HEK293 (cell line): ENCODE measurements at regions not wholly inside any gene's neighbourhood (a gene's known extent, or its start where the extent isn't known, plus 50 kb on each side); places are given as distances from the start of the nearest gene placed in this dataset.

Experiments used
- CTCF ChIA-PET: fragments of 350-600 bp; formaldehyde crosslinking; extraction: SDS; loops from one replicate; lab custom pipeline; 2021; ENCODE audit warnings: antibody characterized with exemption; lab: Yijun Ruan, JAX
- POLR2A ChIA-PET: fragments of 300-600 bp; formaldehyde crosslinking; extraction: SDS; loops from one replicate; lab custom pipeline; 2020; ENCODE audit warnings: antibody characterized with exemption, inconsistent platforms; lab: Yijun Ruan, JAX
- H3K27ac ChIP-seq: fragments of 200-500 bp; sonication (Bioruptor generic); 2 replicates; pipeline ENCODE4 v1.5.1; 2014; ENCODE audit warnings: low read depth, low read length, control low read depth, inconsistent platforms; ENCODE audit errors: extremely low read depth
- H3K36me3 ChIP-seq, 2 experiments: fragments of 200-500 bp in 1 of 2; sonication (Bioruptor generic) in 1 of 2; 1 replicate in 1 of 2; 2 replicates in 1 of 2; pipeline ENCODE4 v1.5.1; 2014 to 2017; ENCODE audit warnings: inconsistent platforms in 2 of 2, low read length in 2 of 2; ENCODE audit not compliant: control insufficient read depth in 2 of 2, insufficient read depth in 1 of 2
- H3K4me1 ChIP-seq: fragments of 200-500 bp; sonication (Bioruptor generic); 2 replicates; pipeline ENCODE4 v1.5.1; 2014; ENCODE audit warnings: mild to moderate bottlenecking, low read length, inconsistent platforms; ENCODE audit not compliant: control insufficient read depth, insufficient read depth
- H3K4me3 ChIP-seq: 2 replicates; pipeline ENCODE4 v1.5.1; 2011; ENCODE audit warnings: low read depth, mild to moderate bottlenecking, control low read depth, low read length, moderate library complexity
- H3K9me3 ChIP-seq: fragments of 200-500 bp; sonication (Bioruptor generic); 2 replicates; pipeline ENCODE4 v1.5.1; 2014; ENCODE audit warnings: low read depth, low read length, inconsistent platforms; ENCODE audit not compliant: control insufficient read depth, insufficient read depth
- FEZF1 ChIP-seq: fragments of 450-650 bp; formaldehyde crosslinking; IDR thresholded peaks from 2 replicates; pipeline ENCODE4 v1.5.1; 2016; ENCODE audit warnings: missing biosample characterization, missing genetic modification characterization
- GLI4 ChIP-seq: fragments of 450-650 bp; formaldehyde crosslinking; IDR thresholded peaks from 2 replicates; pipeline ENCODE4 v1.5.1; 2016; ENCODE audit warnings: missing biosample characterization, missing genetic modification characterization
- GLIS2 ChIP-seq: fragments of 450-650 bp; formaldehyde crosslinking; IDR thresholded peaks from 2 replicates; pipeline ENCODE4 v1.5.1; 2016; ENCODE audit warnings: missing biosample characterization, missing genetic modification characterization
- KLF1 ChIP-seq: fragments of 450-650 bp; formaldehyde crosslinking; IDR thresholded peaks from 2 replicates; pipeline ENCODE4 v1.5.1; 2016; ENCODE audit warnings: missing biosample characterization, missing genetic modification characterization
- REPIN1 ChIP-seq: fragments of 450-650 bp; formaldehyde crosslinking; IDR thresholded peaks from 2 replicates; pipeline ENCODE4 v1.5.1; 2017; ENCODE audit warnings: missing biosample characterization, missing genetic modification characterization, low read depth
- ZBTB7A ChIP-seq: fragments of 450-650 bp; formaldehyde crosslinking; IDR thresholded peaks from 2 replicates; pipeline ENCODE4 v1.5.1; 2016; ENCODE audit warnings: low read depth, missing biosample characterization, missing genetic modification characterization
- ZNF140 ChIP-seq: fragments of 450-650 bp; formaldehyde crosslinking; IDR thresholded peaks from 2 replicates; pipeline ENCODE4 v1.5.1; 2016; ENCODE audit warnings: missing biosample characterization, missing genetic modification characterization
- ZNF24 ChIP-seq: fragments of 450-650 bp; formaldehyde crosslinking; IDR thresholded peaks from 2 replicates; pipeline ENCODE4 v1.5.1; 2016; ENCODE audit warnings: missing biosample characterization, missing genetic modification characterization
- ZNF302 ChIP-seq: fragments of 450-650 bp; formaldehyde crosslinking; IDR thresholded peaks from 2 replicates; pipeline ENCODE4 v1.5.1; 2016; ENCODE audit warnings: missing biosample characterization, missing genetic modification characterization, low read depth
- ZNF341 ChIP-seq: fragments of 450-650 bp; formaldehyde crosslinking; IDR thresholded peaks from 2 replicates; pipeline ENCODE4; 2016; ENCODE audit warnings: low read depth, missing biosample characterization, missing genetic modification characterization
- ZNF354C ChIP-seq: fragments of 450-650 bp; formaldehyde crosslinking; IDR thresholded peaks from 2 replicates; pipeline ENCODE4 v1.5.1; 2016; ENCODE audit warnings: missing biosample characterization, missing genetic modification characterization, low read depth, borderline replicate concordance
- ZNF404 ChIP-seq: fragments of 450-650 bp; formaldehyde crosslinking; IDR thresholded peaks from 2 replicates; pipeline ENCODE4 v1.5.1; 2017; ENCODE audit warnings: missing biosample characterization, missing genetic modification characterization
- ZNF510 ChIP-seq: fragments of 450-650 bp; formaldehyde crosslinking; IDR thresholded peaks from 2 replicates; pipeline ENCODE4 v1.5.1; 2018; ENCODE audit warnings: mild to moderate bottlenecking, missing genetic modification characterization, missing biosample characterization; ENCODE audit not compliant: insufficient replicate concordance
- ZNF549 ChIP-seq: fragments of 450-650 bp; IDR thresholded peaks from 2 replicates; pipeline ENCODE4 v1.5.1; 2018; ENCODE audit warnings: missing biosample characterization, missing genetic modification characterization, mild to moderate bottlenecking, inconsistent platforms, moderate library complexity
- ZNF585B ChIP-seq: fragments of 450-650 bp; formaldehyde crosslinking; IDR thresholded peaks from 2 replicates; pipeline ENCODE4 v1.5.1; 2016; ENCODE audit warnings: missing biosample characterization, missing genetic modification characterization
- ZNF610 ChIP-seq: fragments of 450-650 bp; formaldehyde crosslinking; IDR thresholded peaks from 2 replicates; pipeline ENCODE4 v1.5.1; 2016; ENCODE audit warnings: missing biosample characterization, missing genetic modification characterization, borderline replicate concordance
- ZNF670 ChIP-seq: fragments of 450-650 bp; formaldehyde crosslinking; IDR thresholded peaks from 2 replicates; pipeline ENCODE4 v1.5.1; 2016; ENCODE audit warnings: missing biosample characterization, missing genetic modification characterization, low read depth
- ZNF837 ChIP-seq: fragments of 450-650 bp; formaldehyde crosslinking; IDR thresholded peaks from 2 replicates; pipeline ENCODE4 v1.5.1; 2016; ENCODE audit warnings: missing biosample characterization, missing genetic modification characterization
- TF ChIP-seq, protein P1 (sequence below): fragments of 450-650 bp; formaldehyde crosslinking; IDR thresholded peaks from 2 replicates; pipeline ENCODE4 v1.5.1; 2016; ENCODE audit warnings: missing biosample characterization, missing genetic modification characterization, borderline replicate concordance
- TF ChIP-seq, protein P2 (sequence below): fragments of 450-650 bp; formaldehyde crosslinking; IDR thresholded peaks from 2 replicates; pipeline ENCODE4 v1.5.1; 2016; ENCODE audit warnings: missing biosample characterization, missing genetic modification characterization
- TF ChIP-seq, protein P3 (sequence below): fragments of 450-650 bp; formaldehyde crosslinking; IDR thresholded peaks from 2 replicates; pipeline ENCODE4 v1.5.1; 2016; ENCODE audit warnings: missing biosample characterization, missing genetic modification characterization
- TF ChIP-seq, protein P4 (sequence below): IDR thresholded peaks from 2 replicates; pipeline ENCODE4 v1.6.1; 2011; ENCODE audit warnings: mild to moderate bottlenecking, low read depth, low read length, borderline replicate concordance

DNA sequence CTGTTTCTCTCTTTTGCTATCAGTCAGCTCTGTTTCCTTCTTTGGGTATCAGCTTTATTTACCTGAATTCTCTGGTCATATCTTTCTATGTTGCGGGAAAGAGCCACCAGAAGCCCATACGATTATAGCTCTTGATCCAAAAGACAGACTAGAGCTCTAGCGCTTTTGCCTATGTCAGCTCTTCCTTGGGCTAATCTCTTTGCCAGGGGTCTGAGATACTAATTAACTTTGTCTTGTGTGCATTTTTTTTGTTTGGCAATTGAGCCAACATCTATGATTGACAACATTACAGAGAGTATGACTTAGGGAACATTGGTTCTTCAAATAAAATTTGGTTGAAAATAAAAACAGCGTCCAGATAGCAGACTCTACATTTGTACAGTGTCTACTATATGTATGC is 603.0 kb downstream of the KCTD16 start:
- CTCF ChIA-PET, result interaction anchor here (0.6 kb wide), 2 partner anchors 12 to 57 kb away, joined by 3 read pairs; no protein-coding TSS in a partner anchor

DNA sequence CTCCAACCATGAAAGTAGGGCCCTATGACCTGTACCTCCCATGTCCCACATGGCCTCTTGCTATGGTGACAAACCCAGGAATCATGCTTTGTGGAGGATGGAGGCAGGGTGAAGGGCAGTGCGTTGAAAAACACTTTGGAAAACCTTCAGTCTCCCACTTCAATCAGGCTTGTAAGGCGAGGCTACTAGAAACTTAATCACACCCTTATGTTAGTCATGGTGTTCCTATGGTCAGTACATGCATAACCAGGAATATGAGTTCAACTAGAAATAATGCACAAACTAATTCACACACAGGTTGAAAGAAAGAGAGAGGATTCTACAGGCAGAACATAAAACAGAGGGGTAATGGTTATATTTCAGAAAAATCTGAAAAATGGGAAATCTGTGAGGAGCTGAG is 601.1 kb downstream of the KCTD16 start:
- no peaks in the 10 kb centered on the region for H3K9me3 ChIP-seq
- TF ChIP-seq, protein P1, sequence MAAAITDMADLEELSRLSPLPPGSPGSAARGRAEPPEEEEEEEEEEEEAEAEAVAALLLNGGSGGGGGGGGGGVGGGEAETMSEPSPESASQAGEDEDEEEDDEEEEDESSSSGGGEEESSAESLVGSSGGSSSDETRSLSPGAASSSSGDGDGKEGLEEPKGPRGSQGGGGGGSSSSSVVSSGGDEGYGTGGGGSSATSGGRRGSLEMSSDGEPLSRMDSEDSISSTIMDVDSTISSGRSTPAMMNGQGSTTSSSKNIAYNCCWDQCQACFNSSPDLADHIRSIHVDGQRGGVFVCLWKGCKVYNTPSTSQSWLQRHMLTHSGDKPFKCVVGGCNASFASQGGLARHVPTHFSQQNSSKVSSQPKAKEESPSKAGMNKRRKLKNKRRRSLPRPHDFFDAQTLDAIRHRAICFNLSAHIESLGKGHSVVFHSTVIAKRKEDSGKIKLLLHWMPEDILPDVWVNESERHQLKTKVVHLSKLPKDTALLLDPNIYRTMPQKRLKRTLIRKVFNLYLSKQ (tag by site-specific recombination), result no peak
- no peak for TF ChIP-seq ZNF670 (tag by site-specific recombination)
- TF ChIP-seq ZNF140 (tag by site-specific recombination), result no peak
- TF ChIP-seq, protein P2, sequence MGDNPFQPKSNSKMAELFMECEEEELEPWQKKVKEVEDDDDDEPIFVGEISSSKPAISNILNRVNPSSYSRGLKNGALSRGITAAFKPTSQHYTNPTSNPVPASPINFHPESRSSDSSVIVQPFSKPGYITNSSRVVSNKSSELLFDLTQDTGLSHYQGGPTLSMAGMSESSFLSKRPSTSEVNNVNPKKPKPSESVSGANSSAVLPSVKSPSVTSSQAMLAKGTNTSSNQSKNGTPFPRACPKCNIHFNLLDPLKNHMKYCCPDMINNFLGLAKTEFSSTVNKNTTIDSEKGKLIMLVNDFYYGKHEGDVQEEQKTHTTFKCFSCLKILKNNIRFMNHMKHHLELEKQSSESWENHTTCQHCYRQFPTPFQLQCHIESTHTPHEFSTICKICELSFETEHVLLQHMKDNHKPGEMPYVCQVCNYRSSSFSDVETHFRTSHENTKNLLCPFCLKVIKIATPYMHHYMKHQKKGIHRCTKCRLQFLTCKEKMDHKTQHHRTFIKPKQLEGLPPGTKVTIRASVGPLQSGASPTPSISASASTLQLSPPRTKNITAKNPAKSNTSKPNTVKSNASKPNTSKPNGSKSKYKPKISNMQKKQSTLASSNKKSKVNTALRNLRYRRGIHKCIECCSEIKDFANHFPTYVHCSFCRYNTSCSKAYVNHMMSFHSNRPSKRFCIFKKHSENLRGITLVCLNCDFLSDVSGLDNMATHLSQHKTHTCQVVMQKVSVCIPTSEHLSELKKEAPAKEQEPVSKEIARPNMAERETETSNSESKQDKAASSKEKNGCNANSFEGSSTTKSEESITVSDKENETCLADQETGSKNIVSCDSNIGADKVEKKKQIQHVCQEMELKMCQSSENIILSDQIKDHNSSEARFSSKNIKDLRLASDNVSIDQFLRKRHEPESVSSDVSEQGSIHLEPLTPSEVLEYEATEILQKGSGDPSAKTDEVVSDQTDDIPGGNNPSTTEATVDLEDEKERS (tag by site-specific recombination), result no peak
- no peak for TF ChIP-seq ZNF24 (tag by site-specific recombination)
- ChIA-PET POLR2A (no interaction called here), CTCF (no interaction called here)
- no peaks in the 10 kb centered on the region for H3K36me3 ChIP-seq
- H3K4me1 ChIP-seq, result no peaks in the 10 kb centered on the region
- H3K4me3 ChIP-seq, result no peak overlapping the region
- no peak overlapping the region for H3K27ac ChIP-seq

More for the DNA sequence above, 603.0 kb downstream of the KCTD16 start:
- no peaks in the 10 kb centered on the region for H3K4me1 ChIP-seq
- H3K36me3 ChIP-seq, result no peaks in the 10 kb centered on the region
- H3K9me3 ChIP-seq, result no peaks in the 10 kb centered on the region
- H3K27ac ChIP-seq, result no peak overlapping the region
- TF ChIP-seq, protein P2 (tag by site-specific recombination), result no peak
- TF ChIP-seq ZNF549 (tag by site-specific recombination), result no peak
- TF ChIP-seq ZBTB7A (tag by site-specific recombination), result no peak
- TF ChIP-seq REPIN1 (tag by site-specific recombination), result no peak
- no peak for TF ChIP-seq ZNF585B (tag by site-specific recombination)
- TF ChIP-seq ZNF610 (tag by site-specific recombination), result no peak
- no peak for TF ChIP-seq ZNF404
- TF ChIP-seq KLF1, result no peak
- TF ChIP-seq ZNF837 (tag by site-specific recombination), result no peak
- TF ChIP-seq, protein P3, sequence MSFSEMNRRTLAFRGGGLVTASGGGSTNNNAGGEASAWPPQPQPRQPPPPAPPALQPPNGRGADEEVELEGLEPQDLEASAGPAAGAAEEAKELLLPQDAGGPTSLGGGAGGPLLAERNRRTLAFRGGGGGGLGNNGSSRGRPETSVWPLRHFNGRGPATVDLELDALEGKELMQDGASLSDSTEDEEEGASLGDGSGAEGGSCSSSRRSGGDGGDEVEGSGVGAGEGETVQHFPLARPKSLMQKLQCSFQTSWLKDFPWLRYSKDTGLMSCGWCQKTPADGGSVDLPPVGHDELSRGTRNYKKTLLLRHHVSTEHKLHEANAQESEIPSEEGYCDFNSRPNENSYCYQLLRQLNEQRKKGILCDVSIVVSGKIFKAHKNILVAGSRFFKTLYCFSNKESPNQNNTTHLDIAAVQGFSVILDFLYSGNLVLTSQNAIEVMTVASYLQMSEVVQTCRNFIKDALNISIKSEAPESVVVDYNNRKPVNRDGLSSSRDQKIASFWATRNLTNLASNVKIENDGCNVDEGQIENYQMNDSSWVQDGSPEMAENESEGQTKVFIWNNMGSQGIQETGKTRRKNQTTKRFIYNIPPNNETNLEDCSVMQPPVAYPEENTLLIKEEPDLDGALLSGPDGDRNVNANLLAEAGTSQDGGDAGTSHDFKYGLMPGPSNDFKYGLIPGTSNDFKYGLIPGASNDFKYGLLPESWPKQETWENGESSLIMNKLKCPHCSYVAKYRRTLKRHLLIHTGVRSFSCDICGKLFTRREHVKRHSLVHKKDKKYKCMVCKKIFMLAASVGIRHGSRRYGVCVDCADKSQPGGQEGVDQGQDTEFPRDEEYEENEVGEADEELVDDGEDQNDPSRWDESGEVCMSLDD (tag by site-specific recombination), result no peak
- TF ChIP-seq ZNF302 (tag by site-specific recombination), result no peak
- TF ChIP-seq, protein P4, sequence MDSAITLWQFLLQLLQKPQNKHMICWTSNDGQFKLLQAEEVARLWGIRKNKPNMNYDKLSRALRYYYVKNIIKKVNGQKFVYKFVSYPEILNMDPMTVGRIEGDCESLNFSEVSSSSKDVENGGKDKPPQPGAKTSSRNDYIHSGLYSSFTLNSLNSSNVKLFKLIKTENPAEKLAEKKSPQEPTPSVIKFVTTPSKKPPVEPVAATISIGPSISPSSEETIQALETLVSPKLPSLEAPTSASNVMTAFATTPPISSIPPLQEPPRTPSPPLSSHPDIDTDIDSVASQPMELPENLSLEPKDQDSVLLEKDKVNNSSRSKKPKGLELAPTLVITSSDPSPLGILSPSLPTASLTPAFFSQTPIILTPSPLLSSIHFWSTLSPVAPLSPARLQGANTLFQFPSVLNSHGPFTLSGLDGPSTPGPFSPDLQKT, result no peak
- TF ChIP-seq ZNF510 (tag by site-specific recombination), result no peak
- no peak for TF ChIP-seq FEZF1 (tag by site-specific recombination)
- TF ChIP-seq GLIS2 (tag by site-specific recombination), result no peak
- TF ChIP-seq ZNF341, result no peak
- no peak for TF ChIP-seq ZNF354C (tag by site-specific recombination)
- TF ChIP-seq GLI4 (tag by site-specific recombination), result no peak
- no peak overlapping the region for H3K4me3 ChIP-seq
- POLR2A ChIA-PET, result no interaction called here
